WTC11 (cell line): ENCODE measurements at regions not wholly inside any gene's neighbourhood (a gene's known extent, or its start where the extent isn't known, plus 50 kb on each side); places are given as distances from the start of the nearest gene placed in this dataset.

Source experiments
- ATAC-seq: fragments of 200-7000 bp; cut with Tn5 transposase; 2 replicates; pipeline ENCODE4 v1.10.0; 2021; ENCODE audit warnings: mild to moderate bottlenecking, moderate library complexity
- CTCF ChIA-PET: fragments of 300-600 bp; sonication (Branson Sonifier 250); formaldehyde crosslinking; loops from one replicate; lab custom pipeline; 2021; ENCODE audit warnings: antibody characterized with exemption; lab: Charles Lee
- POLR2A ChIA-PET: fragments of 350-600 bp; sonication (Branson Sonifier 250); formaldehyde crosslinking; loops from one replicate; lab custom pipeline; 2021; ENCODE audit warnings: antibody characterized with exemption; lab: Charles Lee
- DNase-seq: peaks from one replicate; pipeline ENCODE4 v3.0.0; 2021; ENCODE audit warnings: low spot score
- H3K27ac Mint-ChIP-seq: 2 replicates; pipeline ENCODE4 v1.8.0; 2021; ENCODE audit warnings: mixed read lengths
- H3K27me3 Mint-ChIP-seq: 2 replicates; pipeline ENCODE4 v1.8.0; 2021; ENCODE audit warnings: low read depth, mild to moderate bottlenecking, moderate library complexity, mixed read lengths
- H3K36me3 Mint-ChIP-seq: 2 replicates; pipeline ENCODE4 v1.8.0; 2021; ENCODE audit warnings: mixed read lengths
- H3K4me1 Mint-ChIP-seq: 2 replicates; pipeline ENCODE4 v1.8.0; 2022; ENCODE audit warnings: mixed read lengths
- H3K4me3 Mint-ChIP-seq: 2 replicates; pipeline ENCODE4 v1.8.0; 2021; ENCODE audit warnings: mild to moderate bottlenecking, moderate library complexity, mixed read lengths
- H3K9me3 Mint-ChIP-seq: 2 replicates; pipeline ENCODE4 v1.8.0; 2021; ENCODE audit warnings: mixed read lengths
- ATF3 ChIP-seq: sonication (generic); formaldehyde crosslinking; conservative IDR thresholded peaks from 2 replicates; pipeline ENCODE4 v1.8.1; 2022; ENCODE audit warnings: mild to moderate bottlenecking, missing genetic modification reagents
- E2F4 ChIP-seq: sonication (generic); formaldehyde crosslinking; IDR thresholded peaks from 2 replicates; pipeline ENCODE4 v1.8.1; 2022; ENCODE audit warnings: low read depth, mild to moderate bottlenecking, moderate library complexity, missing genetic modification reagents, borderline replicate concordance
- EMX1 ChIP-seq: fragments of 250-450 bp; sonication (Bioruptor Pico); IDR thresholded peaks from 2 replicates; pipeline ENCODE4 v1.8.0; 2021; ENCODE audit warnings: mild to moderate bottlenecking
- NR1H2 ChIP-seq: sonication (generic); formaldehyde crosslinking; IDR thresholded peaks from 2 replicates; pipeline ENCODE4 v1.9.0; 2021; ENCODE audit warnings: mild to moderate bottlenecking, moderate library complexity, missing genetic modification reagents
- NR3C1 ChIP-seq: sonication (generic); formaldehyde crosslinking; conservative IDR thresholded peaks from 2 replicates; pipeline ENCODE4 v1.8.1; 2023; ENCODE audit warnings: low read depth, mild to moderate bottlenecking, missing genetic modification reagents
- OVOL2 ChIP-seq: fragments of 250-450 bp; sonication (Bioruptor Pico); IDR thresholded peaks from 2 replicates; pipeline ENCODE4 v1.9.0; 2021; ENCODE audit warnings: mild to moderate bottlenecking, borderline replicate concordance
- SOX15 ChIP-seq: fragments of 250-450 bp; sonication (Bioruptor Pico); IDR thresholded peaks from 2 replicates; pipeline ENCODE4 v1.9.0; 2021; ENCODE audit warnings: mild to moderate bottlenecking
- SP1 ChIP-seq: sonication (generic); formaldehyde crosslinking; conservative IDR thresholded peaks from 2 replicates; pipeline ENCODE4 v1.8.1; 2022; ENCODE audit warnings: missing genetic modification reagents
- TCF7 ChIP-seq: sonication (generic); formaldehyde crosslinking; IDR thresholded peaks from 2 replicates; pipeline ENCODE4 v1.8.0; 2022; ENCODE audit warnings: mild to moderate bottlenecking, low read depth, missing genetic modification reagents, moderate library complexity
- TEAD1 ChIP-seq: sonication (generic); formaldehyde crosslinking; IDR thresholded peaks from 2 replicates; pipeline ENCODE4 v1.8.0; 2022; ENCODE audit warnings: mild to moderate bottlenecking, missing genetic modification reagents
- TEAD4 ChIP-seq: sonication (generic); formaldehyde crosslinking; IDR thresholded peaks from 2 replicates; pipeline ENCODE4 v1.8.0; 2022; ENCODE audit warnings: mild to moderate bottlenecking, missing genetic modification reagents
- ZBTB21 ChIP-seq: sonication (generic); formaldehyde crosslinking; IDR thresholded peaks from 2 replicates; pipeline ENCODE4 v1.8.1; 2023; ENCODE audit warnings: mild to moderate bottlenecking, missing genetic modification reagents, borderline replicate concordance
- ZNF219 ChIP-seq: sonication (generic); formaldehyde crosslinking; IDR thresholded peaks from 2 replicates; pipeline ENCODE4 v1.8.0; 2023; ENCODE audit warnings: missing genetic modification reagents, mild to moderate bottlenecking, borderline replicate concordance
- ZNF232 ChIP-seq: sonication (generic); formaldehyde crosslinking; IDR thresholded peaks from 2 replicates; pipeline ENCODE4 v1.8.0; 2022; ENCODE audit warnings: mild to moderate bottlenecking, missing genetic modification reagents
- ZNF263 ChIP-seq: sonication (generic); formaldehyde crosslinking; IDR thresholded peaks from 2 replicates; pipeline ENCODE4 v1.8.1; 2022; ENCODE audit warnings: low read depth, mild to moderate bottlenecking, moderate library complexity, missing genetic modification reagents
- ZNF416 ChIP-seq: fragments of 250-450 bp; sonication (Bioruptor Pico); IDR thresholded peaks from 2 replicates; pipeline ENCODE4 v1.9.0; 2021; ENCODE audit warnings: mild to moderate bottlenecking, inconsistent platforms
- TF ChIP-seq, protein P1 (sequence below): sonication (generic); formaldehyde crosslinking; IDR thresholded peaks from 2 replicates; pipeline ENCODE4 v1.8.0; 2022; ENCODE audit warnings: mild to moderate bottlenecking, missing genetic modification reagents
- TF ChIP-seq, protein P2 (sequence below): sonication (generic); formaldehyde crosslinking; IDR thresholded peaks from 2 replicates; pipeline ENCODE4 v1.8.1; 2022; ENCODE audit warnings: mild to moderate bottlenecking, moderate library complexity, missing genetic modification reagents
- TF ChIP-seq, protein P3 (sequence below): sonication (generic); formaldehyde crosslinking; conservative IDR thresholded peaks from 2 replicates; pipeline ENCODE4 v1.8.1; 2023; ENCODE audit warnings: mild to moderate bottlenecking, low read depth, missing genetic modification reagents, moderate library complexity
- TF ChIP-seq, protein P4 (sequence below): sonication (generic); formaldehyde crosslinking; IDR thresholded peaks from 2 replicates; pipeline ENCODE4 v1.8.0; 2022; ENCODE audit warnings: missing genetic modification reagents

DNA sequence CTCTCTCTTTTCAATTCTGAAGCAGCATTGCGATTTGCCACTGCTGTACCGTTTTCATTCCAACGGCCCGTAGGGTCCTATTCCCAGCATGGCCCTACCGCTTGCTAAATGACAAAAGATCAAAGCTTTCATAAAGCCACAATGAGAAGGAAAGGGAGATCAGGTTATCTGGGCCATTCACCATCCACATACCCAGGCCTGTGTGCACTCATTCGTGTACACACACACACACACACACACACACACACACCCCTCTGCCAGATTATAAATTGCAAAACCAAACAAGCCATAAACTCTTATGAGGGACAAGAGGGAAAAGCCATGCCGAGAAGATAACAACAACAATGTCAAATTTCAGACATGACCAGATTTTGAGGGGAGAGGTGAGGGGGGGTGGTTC, 282.3 kb downstream of the BCL11A start:
- Mint-ChIP-seq H3K36me3 (peaks cover 13% of the 10 kb centered on the region), H3K4me3 (no peak overlapping the region), H3K9me3 (peaks cover 23% of the 10 kb centered on the region), H3K27ac (no peak overlapping the region), H3K4me1 (peaks cover 5% of the 10 kb centered on the region), H3K27me3 (peaks cover 8% of the 10 kb centered on the region)
- CTCF ChIA-PET: no interaction called here
- ATAC-seq (no peak), DNase-seq (no peak)
- POLR2A ChIA-PET: no interaction called here
- TF ChIP-seq, protein P1, sequence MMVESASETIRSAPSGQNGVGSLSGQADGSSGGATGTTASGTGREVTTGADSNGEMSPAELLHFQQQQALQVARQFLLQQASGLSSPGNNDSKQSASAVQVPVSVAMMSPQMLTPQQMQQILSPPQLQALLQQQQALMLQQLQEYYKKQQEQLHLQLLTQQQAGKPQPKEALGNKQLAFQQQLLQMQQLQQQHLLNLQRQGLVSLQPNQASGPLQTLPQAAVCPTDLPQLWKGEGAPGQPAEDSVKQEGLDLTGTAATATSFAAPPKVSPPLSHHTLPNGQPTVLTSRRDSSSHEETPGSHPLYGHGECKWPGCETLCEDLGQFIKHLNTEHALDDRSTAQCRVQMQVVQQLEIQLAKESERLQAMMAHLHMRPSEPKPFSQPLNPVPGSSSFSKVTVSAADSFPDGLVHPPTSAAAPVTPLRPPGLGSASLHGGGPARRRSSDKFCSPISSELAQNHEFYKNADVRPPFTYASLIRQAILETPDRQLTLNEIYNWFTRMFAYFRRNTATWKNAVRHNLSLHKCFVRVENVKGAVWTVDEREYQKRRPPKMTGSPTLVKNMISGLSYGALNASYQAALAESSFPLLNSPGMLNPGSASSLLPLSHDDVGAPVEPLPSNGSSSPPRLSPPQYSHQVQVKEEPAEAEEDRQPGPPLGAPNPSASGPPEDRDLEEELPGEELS (CRISPR knock-in tag): no peak
- no peak for TF ChIP-seq EMX1 (CRISPR knock-in tag)
- TF ChIP-seq TEAD4: no peak
- TF ChIP-seq, protein P2, sequence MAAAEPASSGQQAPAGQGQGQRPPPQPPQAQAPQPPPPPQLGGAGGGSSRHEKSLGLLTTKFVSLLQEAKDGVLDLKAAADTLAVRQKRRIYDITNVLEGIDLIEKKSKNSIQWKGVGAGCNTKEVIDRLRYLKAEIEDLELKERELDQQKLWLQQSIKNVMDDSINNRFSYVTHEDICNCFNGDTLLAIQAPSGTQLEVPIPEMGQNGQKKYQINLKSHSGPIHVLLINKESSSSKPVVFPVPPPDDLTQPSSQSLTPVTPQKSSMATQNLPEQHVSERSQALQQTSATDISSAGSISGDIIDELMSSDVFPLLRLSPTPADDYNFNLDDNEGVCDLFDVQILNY (CRISPR knock-in tag): no peak
- no peak for TF ChIP-seq NR1H2 (CRISPR knock-in tag)
- no peak for TF ChIP-seq ZNF416 (CRISPR knock-in tag)
- TF ChIP-seq, protein P3, sequence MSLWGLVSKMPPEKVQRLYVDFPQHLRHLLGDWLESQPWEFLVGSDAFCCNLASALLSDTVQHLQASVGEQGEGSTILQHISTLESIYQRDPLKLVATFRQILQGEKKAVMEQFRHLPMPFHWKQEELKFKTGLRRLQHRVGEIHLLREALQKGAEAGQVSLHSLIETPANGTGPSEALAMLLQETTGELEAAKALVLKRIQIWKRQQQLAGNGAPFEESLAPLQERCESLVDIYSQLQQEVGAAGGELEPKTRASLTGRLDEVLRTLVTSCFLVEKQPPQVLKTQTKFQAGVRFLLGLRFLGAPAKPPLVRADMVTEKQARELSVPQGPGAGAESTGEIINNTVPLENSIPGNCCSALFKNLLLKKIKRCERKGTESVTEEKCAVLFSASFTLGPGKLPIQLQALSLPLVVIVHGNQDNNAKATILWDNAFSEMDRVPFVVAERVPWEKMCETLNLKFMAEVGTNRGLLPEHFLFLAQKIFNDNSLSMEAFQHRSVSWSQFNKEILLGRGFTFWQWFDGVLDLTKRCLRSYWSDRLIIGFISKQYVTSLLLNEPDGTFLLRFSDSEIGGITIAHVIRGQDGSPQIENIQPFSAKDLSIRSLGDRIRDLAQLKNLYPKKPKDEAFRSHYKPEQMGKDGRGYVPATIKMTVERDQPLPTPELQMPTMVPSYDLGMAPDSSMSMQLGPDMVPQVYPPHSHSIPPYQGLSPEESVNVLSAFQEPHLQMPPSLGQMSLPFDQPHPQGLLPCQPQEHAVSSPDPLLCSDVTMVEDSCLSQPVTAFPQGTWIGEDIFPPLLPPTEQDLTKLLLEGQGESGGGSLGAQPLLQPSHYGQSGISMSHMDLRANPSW (CRISPR knock-in tag): no peak
- TF ChIP-seq NR3C1 (CRISPR knock-in tag): no peak
- TF ChIP-seq, protein P4, sequence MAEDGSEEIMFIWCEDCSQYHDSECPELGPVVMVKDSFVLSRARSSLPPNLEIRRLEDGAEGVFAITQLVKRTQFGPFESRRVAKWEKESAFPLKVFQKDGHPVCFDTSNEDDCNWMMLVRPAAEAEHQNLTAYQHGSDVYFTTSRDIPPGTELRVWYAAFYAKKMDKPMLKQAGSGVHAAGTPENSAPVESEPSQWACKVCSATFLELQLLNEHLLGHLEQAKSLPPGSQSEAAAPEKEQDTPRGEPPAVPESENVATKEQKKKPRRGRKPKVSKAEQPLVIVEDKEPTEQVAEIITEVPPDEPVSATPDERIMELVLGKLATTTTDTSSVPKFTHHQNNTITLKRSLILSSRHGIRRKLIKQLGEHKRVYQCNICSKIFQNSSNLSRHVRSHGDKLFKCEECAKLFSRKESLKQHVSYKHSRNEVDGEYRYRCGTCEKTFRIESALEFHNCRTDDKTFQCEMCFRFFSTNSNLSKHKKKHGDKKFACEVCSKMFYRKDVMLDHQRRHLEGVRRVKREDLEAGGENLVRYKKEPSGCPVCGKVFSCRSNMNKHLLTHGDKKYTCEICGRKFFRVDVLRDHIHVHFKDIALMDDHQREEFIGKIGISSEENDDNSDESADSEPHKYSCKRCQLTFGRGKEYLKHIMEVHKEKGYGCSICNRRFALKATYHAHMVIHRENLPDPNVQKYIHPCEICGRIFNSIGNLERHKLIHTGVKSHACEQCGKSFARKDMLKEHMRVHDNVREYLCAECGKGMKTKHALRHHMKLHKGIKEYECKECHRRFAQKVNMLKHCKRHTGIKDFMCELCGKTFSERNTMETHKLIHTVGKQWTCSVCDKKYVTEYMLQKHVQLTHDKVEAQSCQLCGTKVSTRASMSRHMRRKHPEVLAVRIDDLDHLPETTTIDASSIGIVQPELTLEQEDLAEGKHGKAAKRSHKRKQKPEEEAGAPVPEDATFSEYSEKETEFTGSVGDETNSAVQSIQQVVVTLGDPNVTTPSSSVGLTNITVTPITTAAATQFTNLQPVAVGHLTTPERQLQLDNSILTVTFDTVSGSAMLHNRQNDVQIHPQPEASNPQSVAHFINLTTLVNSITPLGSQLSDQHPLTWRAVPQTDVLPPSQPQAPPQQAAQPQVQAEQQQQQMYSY (CRISPR knock-in tag): no peak
- TF ChIP-seq ZNF232: no peak
- no peak for TF ChIP-seq SP1 (CRISPR knock-in tag)
- TF ChIP-seq OVOL2 (CRISPR knock-in tag): no peak
- TF ChIP-seq ZNF219 (CRISPR knock-in tag): no peak
- no peak for TF ChIP-seq TCF7
- TF ChIP-seq ZNF263 (CRISPR knock-in tag): no peak
- no peak for TF ChIP-seq E2F4 (CRISPR knock-in tag)
- TF ChIP-seq SOX15: no peak
- TF ChIP-seq TEAD1 (CRISPR knock-in tag): no peak
- no peak for TF ChIP-seq ATF3 (CRISPR knock-in tag)
- no peak for TF ChIP-seq ZBTB21 (CRISPR knock-in tag)
